H1 (cell line): ENCODE measurements at regions not wholly inside any gene's neighbourhood (a gene's known extent, or its start where the extent isn't known, plus 50 kb on each side); places are given as distances from the start of the nearest gene placed in this dataset.
A peak's percentile ranks its signal among the peaks of the same experiment; 100 is the strongest.

Experiments used
- CTCF ChIA-PET: fragments of 300-600 bp; sonication (Branson Sonifier 250); formaldehyde crosslinking; loops from one replicate; lab custom pipeline; 2021; ENCODE audit not compliant: partially characterized antibody; lab: Charles Lee
- POLR2A ChIA-PET: fragments of 300-600 bp; sonication (Branson Sonifier 250); formaldehyde crosslinking; loops from one replicate; lab custom pipeline; 2021; ENCODE audit warnings: inconsistent platforms; ENCODE audit not compliant: partially characterized antibody; lab: Charles Lee
- DNase-seq, 2 experiments: peaks; one replicate each; pipeline versions ENCODE4 v3.0.0 to v3.0.0-alpha.2; 2010 to 2022; ENCODE audit warnings: low spot score in 2 of 2, low read depth in 1 of 2, mixed read lengths in 1 of 2
- FAIRE-seq: peaks from 2 replicates; lab custom pipeline; 2011; peaks lifted over from hg19 to GRCh38; lab: Jason Lieb, UNC
- H2AFZ ChIP-seq: 2 replicates; pipeline ENCODE4 v1.8.1; 2012; ENCODE audit warnings: low read length, inconsistent platforms
- H2AK5ac ChIP-seq: 2 replicates; pipeline ENCODE4 v1.6.1; 2013; ENCODE audit warnings: low read depth, low read length
- H2BK120ac ChIP-seq: replicated peaks from 2 replicates; pipeline ENCODE3; 2013; ENCODE audit warnings: low read depth, low read length, inconsistent platforms
- H2BK12ac ChIP-seq: 2 replicates; pipeline ENCODE4 v1.6.1; 2013; ENCODE audit warnings: low read depth, low read length
- H2BK15ac ChIP-seq: 2 replicates; pipeline ENCODE4 v1.6.1; 2013; ENCODE audit warnings: low read length
- H2BK20ac ChIP-seq: 2 replicates; pipeline ENCODE4 v1.6.1; 2013; ENCODE audit warnings: low read length
- H2BK5ac ChIP-seq: 2 replicates; pipeline ENCODE4 v1.6.1; 2013; ENCODE audit warnings: low read depth, low read length
- H3K14ac ChIP-seq: 2 replicates; pipeline ENCODE4 v1.6.1; 2013; ENCODE audit warnings: inconsistent platforms; ENCODE audit not compliant: insufficient read length
- H3K18ac ChIP-seq: 2 replicates; pipeline ENCODE4 v1.6.1; 2013; ENCODE audit warnings: low read length; ENCODE audit errors: extremely low read depth
- H3K23ac ChIP-seq: 2 replicates; pipeline ENCODE4 v1.6.1; 2013; ENCODE audit warnings: inconsistent platforms; ENCODE audit not compliant: insufficient read length
- H3K23me2 ChIP-seq: 2 replicates; pipeline ENCODE4 v1.6.1; 2013; ENCODE audit warnings: low read depth, low read length
- H3K27ac ChIP-seq: 2 replicates; pipeline ENCODE4 v1.6.1; 2011; ENCODE audit warnings: low read depth, low read length, inconsistent platforms
- H3K27me3 ChIP-seq, 4 experiments: replicated peaks in 1 of 4; 1 replicate in 1 of 4; 2 replicates in 3 of 4; pipeline versions ENCODE4 v1.6.1 to v1.8.1; 2011 to 2013; ENCODE audit warnings: low read length in 3 of 4, mild to moderate bottlenecking in 3 of 4, inconsistent platforms in 2 of 4, mixed read lengths in 2 of 4, moderate library complexity in 1 of 4; ENCODE audit not compliant: control insufficient read depth in 3 of 4, insufficient read depth in 3 of 4; ENCODE audit errors: extremely low read depth in 1 of 4
- H3K36me3 ChIP-seq, 4 experiments: 2 replicates each; pipeline versions ENCODE4 v1.6.1 to v1.8.1; 2011 to 2013; ENCODE audit warnings: mild to moderate bottlenecking in 4 of 4, low read length in 3 of 4, moderate library complexity in 2 of 4, control low read depth in 1 of 4, inconsistent platforms in 1 of 4; ENCODE audit not compliant: insufficient read depth in 4 of 4, control insufficient read depth in 2 of 4
- H3K4ac ChIP-seq: replicated peaks from 2 replicates; pipeline ENCODE3; 2013; ENCODE audit warnings: low read length, low read depth, mixed read lengths, inconsistent platforms; ENCODE audit not compliant: insufficient read length
- H3K4me1 ChIP-seq, 4 experiments: replicated peaks in 1 of 4; 1 replicate in 1 of 4; 2 replicates in 3 of 4; pipeline versions ENCODE4 v1.6.1 to v1.8.1; 2011 to 2013; ENCODE audit warnings: low read length in 3 of 4, inconsistent platforms in 2 of 4, mixed read lengths in 1 of 4; ENCODE audit not compliant: insufficient read depth in 4 of 4, control insufficient read depth in 3 of 4
- H3K4me2 ChIP-seq, 2 experiments: 2 replicates each; pipeline versions ENCODE4 v1.6.1 to v1.8.1; 2011 to 2013; ENCODE audit warnings: low read depth in 2 of 2, low read length in 2 of 2, control low read depth in 1 of 2, inconsistent platforms in 1 of 2, mild to moderate bottlenecking in 1 of 2; ENCODE audit not compliant: insufficient read depth in 1 of 2
- H3K4me3 ChIP-seq, 4 experiments: fragments of 200-600, 300-600 bp in 1 of 4; sonication (generic), shearing (Covaris generic), sonication (Bioruptor Twin) in 1 of 4; 2 replicates each; pipeline versions ENCODE4 v1.5.1 to v1.8.1; 2011 to 2016; ENCODE audit warnings: low read length in 4 of 4, low read depth in 3 of 4, control low read depth in 2 of 4, inconsistent platforms in 2 of 4, mild to moderate bottlenecking in 2 of 4, mixed read lengths in 1 of 4, moderate library complexity in 1 of 4; ENCODE audit not compliant: insufficient read depth in 2 of 4; ENCODE audit errors: extremely low read depth in 1 of 4
- H3K56ac ChIP-seq: replicated peaks from 2 replicates; pipeline ENCODE3; 2013; ENCODE audit warnings: low read depth, mild to moderate bottlenecking, mixed read lengths, low read length, inconsistent platforms; ENCODE audit not compliant: insufficient read length
- H3K79me1 ChIP-seq: 2 replicates; pipeline ENCODE4 v1.6.1; 2013; ENCODE audit warnings: low read depth, low read length, control low read depth
- H3K79me2 ChIP-seq, 2 experiments: 2 replicates each; pipeline versions ENCODE4 v1.6.1 to v1.8.1; 2012 to 2013; ENCODE audit warnings: low read length in 2 of 2, mild to moderate bottlenecking in 2 of 2, inconsistent platforms in 1 of 2; ENCODE audit not compliant: insufficient read depth in 2 of 2, control insufficient read depth in 1 of 2
- H3K9ac ChIP-seq, 4 experiments: replicated peaks in 1 of 4; 1 replicate in 1 of 4; 2 replicates in 3 of 4; pipeline versions ENCODE4 v1.6.1 to v1.8.1; 2011 to 2013; ENCODE audit warnings: low read depth in 3 of 4, low read length in 3 of 4, control low read depth in 2 of 4, mild to moderate bottlenecking in 2 of 4, moderate library complexity in 2 of 4, inconsistent platforms in 1 of 4; ENCODE audit errors: extremely low read depth in 1 of 4
- H3K9me3 ChIP-seq, 2 experiments: 2 replicates each; pipeline versions ENCODE4 v1.6.1 to v1.8.1; 2012 to 2013; ENCODE audit warnings: mild to moderate bottlenecking in 2 of 2, moderate library complexity in 2 of 2, control low read depth in 1 of 2, inconsistent platforms in 1 of 2, low read depth in 1 of 2, low read length in 1 of 2, mixed read lengths in 1 of 2; ENCODE audit not compliant: insufficient read depth in 2 of 2
- H4K20me1 ChIP-seq, 2 experiments: replicated peaks in 1 of 2; 2 replicates each; pipeline versions ENCODE3 to v1.8.1; 2011 to 2013; ENCODE audit warnings: inconsistent platforms in 2 of 2, low read length in 2 of 2, mild to moderate bottlenecking in 1 of 2; ENCODE audit not compliant: insufficient read depth in 2 of 2, control insufficient read depth in 1 of 2
- H4K5ac ChIP-seq: 2 replicates; pipeline ENCODE4 v1.6.1; 2013; ENCODE audit warnings: low read length, low read depth, mixed read lengths, inconsistent platforms; ENCODE audit not compliant: insufficient read length
- H4K8ac ChIP-seq: 2 replicates; pipeline ENCODE4 v1.8.0; 2013; ENCODE audit warnings: mild to moderate bottlenecking, moderate library complexity, low read length, inconsistent platforms; ENCODE audit not compliant: insufficient read depth; ENCODE audit errors: extremely low read depth
- H4K91ac ChIP-seq: replicated peaks from 2 replicates; pipeline ENCODE3; 2013; ENCODE audit warnings: low read length, mixed read lengths, inconsistent platforms; ENCODE audit not compliant: insufficient read length
- BACH1 ChIP-seq: IDR thresholded peaks from 2 replicates; pipeline ENCODE4 v1.6.1; 2012; ENCODE audit warnings: low read length, improper control_type of control experiment
- CEBPB ChIP-seq: IDR thresholded peaks from 2 replicates; pipeline ENCODE4 v1.6.1; 2012; ENCODE audit warnings: low read depth, low read length
- CREB1 ChIP-seq: IDR thresholded peaks from 2 replicates; pipeline ENCODE4 v1.6.1; 2012; ENCODE audit warnings: inconsistent platforms
- CTBP2 ChIP-seq: IDR thresholded peaks from 2 replicates; pipeline ENCODE4 v1.7.0; 2011; ENCODE audit warnings: borderline replicate concordance, mild to moderate bottlenecking, moderate library complexity, mixed read lengths, low read length; ENCODE audit not compliant: insufficient read depth, insufficient read length
- JUND ChIP-seq: IDR thresholded peaks from 2 replicates; pipeline ENCODE4 v1.6.1; 2011; ENCODE audit warnings: mild to moderate bottlenecking, improper control_type of control experiment, low read length
- PHF8 ChIP-seq: fragments of 200-600 bp; sonication (generic); conservative IDR thresholded peaks from 2 replicates; pipeline ENCODE4 v1.7.1; 2012; ENCODE audit warnings: low read depth, mild to moderate bottlenecking, inconsistent platforms, low read length, moderate library complexity
- POLR2AphosphoS5 ChIP-seq: IDR thresholded peaks from 2 replicates; pipeline ENCODE4 v1.6.1; 2011; ENCODE audit warnings: low read depth, low read length
- RAD21 ChIP-seq, 2 experiments: IDR thresholded peaks in 1 of 2; conservative IDR thresholded peaks in 1 of 2; 2 replicates each; pipeline ENCODE4 v1.6.1; 2011; ENCODE audit warnings: low read depth in 2 of 2, low read length in 2 of 2, improper control_type of control experiment in 1 of 2, inconsistent platforms in 1 of 2, mild to moderate bottlenecking in 1 of 2, moderate library complexity in 1 of 2
- RFX5 ChIP-seq: IDR thresholded peaks from 2 replicates; pipeline ENCODE4 v1.6.1; 2011; ENCODE audit warnings: low read depth, low read length, improper control_type of control experiment, borderline replicate concordance
- RXRA ChIP-seq: IDR thresholded peaks from 2 replicates; pipeline ENCODE4 v1.6.1; 2011; ENCODE audit warnings: low read depth, mild to moderate bottlenecking, low read length, moderate library complexity; ENCODE audit not compliant: insufficient read depth
- TAF1 ChIP-seq: IDR thresholded peaks from 2 replicates; pipeline ENCODE4 v1.6.1; 2011; ENCODE audit warnings: mild to moderate bottlenecking, low read depth, low read length
- WGBS, 2 experiments: shearing (Covaris generic) in 1 of 2; methylation state at CpG; one replicate each; pipeline versions ENCODE4 v1.1.6 to v1.1.7; 2013 to 2015; ENCODE audit warnings: low lambda C conversion rate in 2 of 2, mixed read lengths in 2 of 2, inconsistent platforms in 1 of 2, low coverage in 1 of 2, missing lambda C conversion rate in 1 of 2; ENCODE audit not compliant: insufficient replicate concordance in 2 of 2, insufficient coverage in 1 of 2, insufficient read length in 1 of 2; ENCODE audit errors: extremely low coverage in 1 of 2, missing lambda C conversion rate in 1 of 2; 5-methylcytosine and 5-hydroxymethylcytosine counted together
- TF ChIP-seq, protein P1 (sequence below), 3 experiments: IDR thresholded peaks; 1 replicate in 2 of 3; 2 replicates in 1 of 3; pipeline versions ENCODE4 v1.5.1 to v1.6.1; 2011; ENCODE audit warnings: low read length in 3 of 3, mild to moderate bottlenecking in 3 of 3, inconsistent platforms in 2 of 3, low read depth in 1 of 3, moderate library complexity in 1 of 3; ENCODE audit not compliant: insufficient read depth in 1 of 3; ENCODE audit errors: control extremely low read depth in 1 of 3

DNA sequence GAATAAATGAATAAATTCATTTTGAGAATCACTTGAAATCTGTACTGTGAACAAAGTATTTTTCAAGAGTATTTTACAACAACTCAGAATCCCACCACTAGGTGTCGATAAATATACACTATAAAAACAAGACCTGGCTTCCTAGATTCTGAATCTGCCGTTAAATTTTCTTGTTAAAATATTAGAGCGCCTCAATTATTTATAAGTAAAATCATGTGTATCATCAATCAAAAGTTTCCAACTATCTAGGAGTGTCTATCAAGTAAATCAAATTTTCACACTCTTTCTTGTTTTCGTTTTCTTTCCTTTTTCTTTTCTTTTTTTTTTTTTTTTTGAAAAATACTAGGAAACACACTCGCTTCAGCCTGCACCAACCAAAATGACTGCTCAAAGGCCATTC lies 179.2 kb upstream of the DCN start:
- 0 out of 2 replicates have a peak overlapping the region, but pooled peaks have one; percentile 21 for H3K27ac ChIP-seq
- no peak for FAIRE-seq
- TF ChIP-seq BACH1 (no peak), CREB1 (no peak), CEBPB (no peak), RFX5 (no peak), RAD21 (IDR thresholded peaks at IDR 0.05 in 1 of 2, conservative IDR thresholded peaks at IDR 0.05 in 1 of 2; ENCODE audit: low read depth in 2 of 2, low read length in 2 of 2) (peak; percentile 54 to 65), TAF1 (no peak), PHF8 (no peak), RXRA (no peak), JUND (no peak), POLR2AphosphoS5 (no peak), CTBP2 (no peak)
- TF ChIP-seq, protein P1, sequence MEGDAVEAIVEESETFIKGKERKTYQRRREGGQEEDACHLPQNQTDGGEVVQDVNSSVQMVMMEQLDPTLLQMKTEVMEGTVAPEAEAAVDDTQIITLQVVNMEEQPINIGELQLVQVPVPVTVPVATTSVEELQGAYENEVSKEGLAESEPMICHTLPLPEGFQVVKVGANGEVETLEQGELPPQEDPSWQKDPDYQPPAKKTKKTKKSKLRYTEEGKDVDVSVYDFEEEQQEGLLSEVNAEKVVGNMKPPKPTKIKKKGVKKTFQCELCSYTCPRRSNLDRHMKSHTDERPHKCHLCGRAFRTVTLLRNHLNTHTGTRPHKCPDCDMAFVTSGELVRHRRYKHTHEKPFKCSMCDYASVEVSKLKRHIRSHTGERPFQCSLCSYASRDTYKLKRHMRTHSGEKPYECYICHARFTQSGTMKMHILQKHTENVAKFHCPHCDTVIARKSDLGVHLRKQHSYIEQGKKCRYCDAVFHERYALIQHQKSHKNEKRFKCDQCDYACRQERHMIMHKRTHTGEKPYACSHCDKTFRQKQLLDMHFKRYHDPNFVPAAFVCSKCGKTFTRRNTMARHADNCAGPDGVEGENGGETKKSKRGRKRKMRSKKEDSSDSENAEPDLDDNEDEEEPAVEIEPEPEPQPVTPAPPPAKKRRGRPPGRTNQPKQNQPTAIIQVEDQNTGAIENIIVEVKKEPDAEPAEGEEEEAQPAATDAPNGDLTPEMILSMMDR (IDR thresholded peaks at IDR 0.05; ENCODE audit: control extremely low read depth in 1 of 3, insufficient read depth in 1 of 3, low read depth in 1 of 3, low read length in 3 of 3), result peak in 2 of 3 experiments; percentile 23 to 32; a peak in 2 of 4 replicates

More for the DNA sequence above, 179.2 kb upstream of the DCN start:
- Histone ChIP-seq H3K23ac (no peak overlapping the region), H4K8ac (no peak overlapping the region), H3K27me3 (peaks cover 0 to 2% (median 0%) of the 10 kb centered on the region in 4 experiments; a peak in 1 of 7 replicates), H2BK120ac (no peak overlapping the region), H4K91ac (no peak overlapping the region), H3K79me1 (no peaks in the 10 kb centered on the region), H3K4me1 (no peaks in the 10 kb centered on the region), H2BK12ac (no peak overlapping the region), H4K20me1 (no peaks in the 10 kb centered on the region), H3K56ac (no peak overlapping the region), H3K36me3 (no peaks in the 10 kb centered on the region), H3K4me3 (no peak overlapping the region), H2BK5ac (no peak overlapping the region), H2AFZ (no peak overlapping the region; the same call in 1 of the 2 replicates), H3K4ac (no peak overlapping the region), H2AK5ac (no peak overlapping the region), H2BK20ac (no peak overlapping the region), H3K23me2 (no peaks in the 10 kb centered on the region), H3K9ac (no peak overlapping the region), H4K5ac (no peak overlapping the region), H3K4me2 (no peak overlapping the region), H2BK15ac (no peak overlapping the region), H3K14ac (no peak overlapping the region), H3K79me2 (no peaks in the 10 kb centered on the region), H3K18ac (no peak overlapping the region), H3K9me3 (no peaks in the 10 kb centered on the region)
- ChIA-PET POLR2A (no interaction called here), CTCF (interaction anchor here (0.7 to 1.4 kb wide), 9 partner anchors 9 to 1230 kb away, joined by 3 to 5 read pairs (median 3); no protein-coding TSS in a partner anchor)
- DNase-seq, result no peak
- WGBS, 2 experiments, result 58% methylated on average over 3 of the region's 5 CpGs; no CpG with 5 or more reads in 1 of the 2 experiments
